SIG-M5 treated with dmso at 0.1 percent for 504 hours (cell line): ENCODE measurements at regions not wholly inside any gene's neighbourhood (a gene's known extent, or its start where the extent isn't known, plus 50 kb on each side); places are given as distances from the start of the nearest gene placed in this dataset.
"Not testable (repeated sequence)": the region's sequence is repeated elsewhere in the genome, so short reads cannot be mapped to it uniquely, and the experiment has no call there.

Experiments
- DNase-seq: peaks from one replicate; lab custom pipeline; 2025; ENCODE audit not compliant: unreplicated experiment; lab: John Stamatoyannopoulos, UW

DNA sequence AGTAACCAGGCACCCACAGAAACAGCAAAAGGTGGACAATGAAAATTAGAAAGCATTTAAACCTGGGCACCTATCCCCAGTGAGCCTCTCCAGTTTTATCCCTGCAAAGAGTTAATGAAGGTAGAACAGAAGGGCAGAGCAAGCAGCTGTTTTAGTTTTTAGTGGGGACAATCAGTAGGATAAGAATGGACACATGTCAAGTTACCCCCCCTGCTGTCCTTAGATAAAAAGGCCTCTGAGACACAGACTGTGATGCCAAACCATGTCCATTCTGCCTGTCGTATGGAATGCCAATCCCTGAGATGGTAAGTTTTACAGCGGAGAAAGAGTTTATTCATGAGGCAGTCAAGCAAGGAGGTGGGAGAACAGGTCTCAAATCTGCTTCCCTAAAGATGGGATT lies 162.6 kb upstream of the AGR3 start:
- no peak for DNase-seq

DNA sequence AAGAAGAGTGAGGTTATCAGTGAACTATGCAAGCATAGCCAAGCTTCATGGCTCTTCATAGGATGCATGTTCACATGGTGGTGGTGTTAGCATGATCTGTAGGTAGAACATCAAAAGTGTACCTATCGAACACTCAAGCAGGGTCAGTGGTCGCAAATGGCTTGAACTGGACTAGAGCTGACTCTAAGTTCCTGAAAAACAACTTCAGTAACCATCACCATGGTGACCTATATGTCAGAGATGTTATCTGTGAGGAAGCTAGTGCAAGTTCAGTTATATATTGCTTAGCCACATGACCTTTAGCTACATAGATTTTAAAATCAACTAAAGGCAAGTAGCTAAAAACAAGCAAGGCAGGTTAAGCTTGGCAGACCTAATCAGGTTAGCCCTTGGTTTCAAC lies 163.1 kb upstream of the AGR3 start:
- peak; percentile 23 for DNase-seq

DNA sequence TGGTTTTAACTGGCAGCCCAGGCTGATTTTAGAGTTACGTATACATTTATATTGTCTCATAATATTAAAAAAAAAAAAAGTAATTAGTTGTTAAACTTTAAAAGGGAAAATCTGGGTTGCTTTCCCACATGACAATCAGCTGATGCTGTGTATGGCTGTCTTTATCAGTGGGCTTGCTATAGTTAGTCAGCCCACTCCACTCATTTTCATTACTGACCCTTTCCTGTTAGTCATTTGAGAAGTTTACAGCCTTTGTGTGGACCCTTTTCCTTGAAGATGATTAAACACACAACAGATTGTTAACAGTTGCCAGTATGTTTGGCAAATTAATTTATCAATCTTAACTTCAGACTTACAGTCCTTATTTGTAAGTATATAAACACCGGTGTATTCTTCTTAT lies 164.5 kb upstream of the AGR3 start:
- no peak for DNase-seq

DNA sequence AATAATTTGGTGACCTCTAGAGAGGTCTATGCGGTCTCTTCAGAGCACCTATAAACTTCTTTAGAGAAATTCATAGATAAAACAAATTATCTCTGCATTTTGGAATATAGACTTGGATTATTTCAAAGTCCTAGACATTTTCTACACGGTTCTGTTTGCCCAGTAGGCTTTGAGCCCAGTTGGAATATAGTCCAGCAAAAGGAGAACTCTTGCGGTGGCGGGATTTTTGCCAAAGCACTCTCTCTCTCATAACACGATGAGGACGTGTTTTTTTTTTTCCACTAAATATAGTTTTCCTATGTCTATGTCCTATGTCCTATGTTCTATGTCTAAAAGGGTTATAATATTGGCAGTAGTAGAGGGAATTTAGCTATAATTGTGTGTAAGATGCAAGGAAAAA lies 164.9 kb upstream of the AGR3 start:
- no peak for DNase-seq

DNA sequence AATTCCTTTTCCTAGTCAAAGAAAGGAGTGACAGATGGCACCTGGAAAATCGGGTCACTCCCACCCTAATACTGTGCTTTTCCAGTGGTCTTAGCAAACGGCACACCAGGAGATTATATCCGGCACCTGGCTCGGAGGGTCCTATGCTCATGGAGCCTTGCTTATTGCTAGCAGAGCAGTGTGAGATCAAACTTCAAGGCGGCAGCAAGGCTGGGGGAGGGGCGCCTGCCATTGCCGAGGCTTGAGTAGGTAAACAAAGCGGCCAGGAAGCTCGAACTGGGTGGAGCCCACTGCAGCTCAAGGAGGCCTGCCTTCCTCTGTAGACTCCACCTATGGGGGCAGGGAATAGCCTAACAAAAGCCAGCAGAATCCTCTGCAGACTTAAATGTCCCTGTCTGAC lies 171.4 kb upstream of the AGR3 start:
- DNase-seq, result not testable (repeated sequence)

DNA sequence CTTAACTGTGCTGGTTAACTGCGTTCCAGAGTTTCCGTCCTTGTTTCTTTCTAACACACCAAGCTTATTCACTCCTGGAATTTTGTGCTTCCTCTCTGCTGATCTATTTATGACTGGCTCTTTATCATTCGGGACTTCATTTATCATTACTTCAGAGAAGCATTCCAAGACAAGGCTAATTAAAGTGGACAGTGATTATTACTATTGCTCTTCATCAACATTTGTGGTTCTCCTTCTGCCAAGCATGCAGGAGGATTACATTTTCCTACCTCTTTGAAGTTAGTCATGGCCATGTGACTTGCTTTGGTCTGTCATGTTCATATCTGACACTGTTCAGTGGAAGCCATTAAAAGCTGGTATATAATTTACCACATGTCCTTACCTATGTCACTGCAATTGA lies 172.4 kb upstream of the AGR3 start:
- no peak for DNase-seq

DNA sequence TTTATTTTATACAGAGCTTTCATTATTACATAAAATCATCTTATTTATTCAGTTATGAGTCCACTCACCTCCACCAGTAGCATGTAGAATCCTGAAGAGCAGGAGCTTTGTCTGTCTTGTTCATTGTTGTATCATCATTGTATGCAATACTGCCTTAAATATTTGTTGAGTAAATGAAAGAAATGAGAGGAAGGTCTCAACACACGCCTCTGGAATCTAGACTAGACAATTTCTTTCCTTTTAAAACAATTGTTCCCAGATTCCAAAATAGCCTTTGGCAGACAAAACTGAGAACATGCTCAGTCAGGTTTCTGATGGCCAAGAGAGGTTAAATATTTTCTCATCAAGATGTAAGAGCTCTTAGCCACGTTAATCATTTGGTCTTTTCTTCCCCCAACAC lies 173.1 kb upstream of the AGR3 start:
- DNase-seq, result no peak

DNA sequence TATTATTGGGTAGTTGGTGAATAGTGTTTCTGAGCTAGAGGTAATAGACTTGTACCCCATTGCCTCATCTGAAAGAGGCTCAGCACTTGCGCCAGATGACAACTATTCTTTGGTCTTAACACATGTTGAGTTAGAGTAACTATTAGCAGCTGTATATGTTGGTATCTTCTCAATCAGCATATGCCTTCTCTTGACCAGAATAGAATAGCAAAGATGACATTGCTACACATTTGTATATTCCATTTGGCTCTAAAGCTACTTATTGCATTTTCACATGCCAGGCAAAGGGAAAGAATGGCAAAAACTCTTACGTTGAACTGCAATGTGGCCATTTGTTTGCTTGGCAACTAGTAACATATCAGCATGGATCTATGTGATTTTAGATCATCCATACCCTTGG lies 173.8 kb upstream of the AGR3 start:
- DNase-seq, result no peak

DNA sequence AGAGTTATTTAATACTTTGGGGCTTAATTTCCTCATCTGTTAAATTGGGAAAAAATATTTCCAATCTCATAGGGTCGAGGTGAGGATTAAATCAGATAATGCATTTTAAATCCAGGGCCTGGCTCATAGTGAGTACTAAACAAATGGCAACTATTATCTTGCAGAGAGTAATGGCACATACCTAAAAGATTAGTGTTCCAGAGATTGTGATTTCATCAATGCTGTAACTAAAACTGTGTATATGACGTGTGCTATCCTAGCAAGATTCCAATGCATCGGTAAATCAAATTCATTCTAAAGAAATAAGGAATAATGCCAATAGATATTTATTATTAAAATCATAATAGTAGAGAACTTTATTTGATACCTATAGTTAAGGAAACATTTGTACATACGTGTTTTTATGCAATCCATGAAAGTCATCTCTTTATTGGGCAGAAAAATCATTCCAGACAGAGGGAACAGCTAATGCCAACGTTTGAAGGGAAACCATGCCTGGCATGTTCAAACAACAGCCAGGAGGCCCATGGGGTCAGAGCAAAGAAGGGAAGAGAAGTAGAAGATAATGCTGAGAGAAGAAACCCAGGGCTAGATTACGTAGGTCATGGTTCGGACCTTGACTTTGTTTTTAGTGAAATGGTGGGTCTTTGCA lies 174.8 kb upstream of the AGR3 start:
- no peak for DNase-seq

DNA sequence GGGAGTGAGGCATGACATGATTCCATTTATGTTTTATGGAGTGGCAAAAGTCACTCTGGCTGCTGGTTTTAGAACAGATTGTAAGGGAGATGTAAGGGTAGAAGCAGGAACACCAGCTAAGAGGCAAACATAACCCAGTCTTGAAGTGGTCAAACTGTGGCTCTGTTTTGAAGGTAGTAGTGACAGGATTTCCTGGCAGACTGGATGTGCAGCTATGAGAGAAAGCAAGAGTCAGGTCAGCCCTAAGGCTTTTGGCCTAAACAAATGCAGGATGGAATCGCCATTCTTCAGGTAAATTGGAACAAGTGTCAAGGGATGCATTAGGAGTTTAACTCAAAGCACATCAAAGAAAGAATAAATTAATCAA lies 175.3 kb upstream of the AGR3 start:
- DNase-seq, result no peak

DNA sequence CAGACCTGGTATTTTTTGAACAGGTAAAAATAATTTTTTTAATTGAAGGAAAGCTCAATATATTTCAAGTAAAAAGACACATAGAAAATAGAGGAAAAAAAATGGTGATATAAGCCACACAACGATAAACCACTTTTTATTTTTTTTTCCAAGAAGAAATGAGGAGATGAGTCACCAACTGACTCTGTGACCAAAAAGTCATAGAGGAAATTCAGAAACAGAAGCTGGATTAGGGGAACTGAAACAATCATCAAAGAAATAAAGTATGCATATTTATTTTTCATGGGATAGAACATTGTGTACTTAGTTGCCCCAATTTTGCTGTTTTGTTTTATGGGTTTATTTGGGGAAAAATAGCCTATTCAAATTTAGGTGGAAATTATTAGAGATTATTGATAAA lies 176.8 kb upstream of the AGR3 start:
- peak; percentile 86 for DNase-seq

DNA sequence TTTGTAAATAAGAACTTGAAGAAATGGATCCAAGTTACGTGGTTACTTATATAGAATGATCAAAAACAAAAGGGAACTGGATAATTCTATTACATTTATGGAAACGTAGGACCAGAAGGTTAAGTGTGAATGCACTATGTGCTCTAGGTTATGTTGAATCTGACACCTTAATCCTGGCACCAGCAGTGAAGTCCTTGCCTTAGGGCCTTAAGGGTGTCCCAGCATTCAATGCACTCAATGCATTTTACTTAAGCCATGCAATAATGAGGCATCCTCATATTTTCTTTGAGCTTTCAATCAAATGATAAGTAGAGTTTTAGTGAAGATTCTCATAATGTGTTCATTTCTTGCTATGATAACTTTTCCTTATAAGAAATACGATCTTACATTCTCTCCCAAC lies 178.3 kb upstream of the AGR3 start:
- DNase-seq, result no peak

DNA sequence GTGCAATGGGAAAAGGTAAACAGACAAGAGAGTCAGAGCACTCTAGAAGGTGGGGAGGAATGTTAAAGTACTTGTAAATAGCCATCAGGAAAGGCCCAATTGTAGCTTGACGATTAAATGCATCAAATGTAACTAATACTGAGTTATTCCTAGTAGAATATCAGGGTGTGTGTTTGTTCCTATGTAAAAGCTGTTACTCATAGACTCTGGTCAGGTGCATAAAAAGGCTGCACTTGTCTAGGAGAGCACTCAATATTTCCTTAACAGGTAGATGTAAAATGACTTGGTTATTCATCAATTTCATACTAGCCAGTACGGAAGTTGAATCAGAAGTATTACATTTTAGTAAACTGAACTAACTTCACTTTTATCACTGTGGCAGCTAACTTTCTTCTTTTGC lies 179.7 kb upstream of the AGR3 start:
- no peak for DNase-seq

DNA sequence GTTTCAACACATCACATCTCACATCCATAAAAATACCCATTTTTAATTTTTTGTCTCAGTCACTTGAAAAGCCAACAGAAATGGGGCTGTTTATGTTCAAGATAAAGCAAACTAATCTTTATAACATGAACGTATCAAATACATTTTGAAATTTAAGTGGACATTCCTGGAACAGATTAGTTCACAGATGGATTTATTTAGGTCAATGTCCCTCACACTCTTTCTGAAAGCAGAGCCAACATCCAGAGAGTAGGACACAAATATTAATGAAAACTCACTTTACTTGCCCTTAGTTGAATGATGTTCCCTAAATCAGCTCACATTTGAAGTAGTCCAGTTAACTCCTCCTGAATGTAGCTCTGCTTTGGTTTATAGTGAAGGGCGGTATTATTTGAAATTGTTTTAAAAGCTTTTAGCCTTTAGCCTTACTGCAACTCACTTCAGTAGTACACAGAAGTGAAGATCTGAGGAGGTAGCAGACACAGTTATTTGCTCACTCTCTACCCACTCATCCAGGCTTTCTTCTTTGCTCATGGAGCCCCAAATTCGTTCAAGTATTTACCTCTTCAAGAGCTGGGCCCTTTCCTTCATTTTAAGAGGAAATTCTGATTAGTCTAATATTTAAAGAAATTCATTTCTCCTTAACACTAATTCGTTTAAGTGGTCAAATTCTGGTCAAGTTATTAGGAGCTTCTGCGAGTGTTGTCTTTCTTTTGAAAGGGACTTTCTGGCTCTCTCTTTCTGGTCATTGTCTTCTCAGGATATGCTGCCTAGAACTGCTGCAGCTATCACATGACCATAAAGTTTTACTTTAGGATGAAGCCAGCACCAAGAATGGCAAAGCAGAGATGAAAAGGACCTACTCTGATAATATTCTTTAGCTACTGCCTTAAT lies 180.6 kb upstream of the AGR3 start:
- no peak for DNase-seq

DNA sequence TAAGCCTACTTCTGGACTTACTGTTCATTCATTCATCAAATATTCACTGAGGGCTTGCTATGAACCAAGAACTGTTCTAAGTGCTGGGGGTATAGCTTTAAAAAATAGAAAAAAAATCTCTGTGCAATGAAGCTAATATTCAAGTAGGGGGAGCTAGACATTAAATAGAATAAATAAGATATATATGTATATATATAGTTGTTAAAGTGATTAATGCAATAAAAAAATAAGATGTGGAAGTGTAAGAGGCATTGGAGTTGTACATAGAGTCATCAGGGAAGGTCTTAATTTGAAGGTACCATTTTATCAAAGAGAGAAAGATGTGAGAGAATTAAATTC lies 181.2 kb upstream of the AGR3 start:
- DNase-seq, result peak; percentile 23

DNA sequence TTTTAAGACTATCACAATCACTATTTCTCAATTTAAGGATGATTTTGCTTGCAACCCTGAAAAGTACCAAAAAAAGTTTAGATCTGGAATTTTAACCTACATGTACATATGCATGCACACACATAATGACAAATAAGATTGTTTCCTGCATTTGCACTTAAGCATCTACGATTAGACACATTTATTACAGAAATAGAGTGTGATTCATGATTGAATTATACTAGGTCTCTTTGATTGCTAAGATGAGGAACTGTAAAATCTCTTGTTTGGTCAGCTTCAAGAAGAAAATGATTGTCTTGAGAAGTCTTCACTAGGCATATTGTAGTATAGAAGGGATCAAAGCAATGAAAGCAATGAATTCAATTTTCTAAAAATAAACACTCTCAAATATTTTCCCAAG lies 185.9 kb upstream of the AGR3 start:
- no peak for DNase-seq

DNA sequence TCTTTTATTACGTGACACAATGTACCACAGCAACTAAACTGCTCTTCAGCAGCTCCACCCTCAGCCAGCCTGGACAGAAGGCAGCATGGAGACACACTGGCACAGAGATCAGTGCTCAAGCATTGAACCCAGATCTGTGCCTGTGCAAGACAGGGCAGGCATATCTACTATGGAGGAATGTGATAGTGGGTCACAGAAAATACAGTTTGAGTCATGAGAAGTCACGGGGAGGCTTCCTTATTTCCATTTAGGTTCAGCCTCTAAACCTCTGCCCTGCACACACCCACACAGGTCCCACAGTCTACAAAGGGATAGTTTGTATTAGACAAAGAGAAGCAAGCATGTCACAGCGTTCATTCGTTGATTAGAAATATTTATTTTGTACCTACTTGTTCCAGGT lies 187.4 kb upstream of the AGR3 start:
- DNase-seq, result no peak

DNA sequence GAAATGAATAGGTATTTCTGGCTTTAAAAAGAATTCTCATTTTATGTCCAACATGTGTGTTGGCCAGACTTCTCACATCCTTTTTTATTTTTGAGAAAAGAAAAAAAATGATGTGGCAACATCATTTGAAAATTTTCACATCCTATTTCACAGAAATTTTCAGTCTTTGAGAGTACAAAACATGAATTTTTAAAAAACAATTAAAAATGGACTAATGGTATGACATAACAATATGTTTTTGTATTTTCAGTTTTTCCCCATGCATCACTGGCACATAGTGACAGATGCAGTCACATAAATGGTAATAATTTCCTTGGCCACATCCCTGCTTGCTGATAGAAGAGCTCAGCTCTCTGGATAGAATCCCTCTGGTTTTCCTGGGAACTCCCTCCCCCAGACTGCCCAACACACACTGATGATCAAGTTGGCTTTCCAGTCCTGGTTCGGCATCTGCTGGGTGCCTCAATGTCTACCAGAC lies 188.5 kb upstream of the AGR3 start:
- DNase-seq, result no peak

DNA sequence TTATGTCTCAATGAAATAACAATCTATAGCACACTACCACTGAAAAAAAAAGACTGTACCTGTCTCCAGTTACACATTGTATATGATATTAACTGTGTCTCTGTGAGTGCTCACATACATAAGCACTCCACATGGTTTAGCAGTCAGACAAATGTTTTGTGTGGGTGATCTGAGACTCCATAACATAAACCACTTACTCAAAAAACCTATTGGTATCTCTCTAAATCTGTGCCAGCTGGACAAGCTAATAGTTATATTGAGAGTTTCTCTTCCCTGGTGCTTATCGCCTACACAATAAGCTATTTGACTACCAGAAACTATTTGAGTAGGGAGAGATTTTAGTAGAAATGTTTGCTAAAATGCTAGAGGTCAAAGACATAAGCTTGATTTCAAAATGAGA lies 190.1 kb upstream of the AGR3 start:
- DNase-seq, result no peak

DNA sequence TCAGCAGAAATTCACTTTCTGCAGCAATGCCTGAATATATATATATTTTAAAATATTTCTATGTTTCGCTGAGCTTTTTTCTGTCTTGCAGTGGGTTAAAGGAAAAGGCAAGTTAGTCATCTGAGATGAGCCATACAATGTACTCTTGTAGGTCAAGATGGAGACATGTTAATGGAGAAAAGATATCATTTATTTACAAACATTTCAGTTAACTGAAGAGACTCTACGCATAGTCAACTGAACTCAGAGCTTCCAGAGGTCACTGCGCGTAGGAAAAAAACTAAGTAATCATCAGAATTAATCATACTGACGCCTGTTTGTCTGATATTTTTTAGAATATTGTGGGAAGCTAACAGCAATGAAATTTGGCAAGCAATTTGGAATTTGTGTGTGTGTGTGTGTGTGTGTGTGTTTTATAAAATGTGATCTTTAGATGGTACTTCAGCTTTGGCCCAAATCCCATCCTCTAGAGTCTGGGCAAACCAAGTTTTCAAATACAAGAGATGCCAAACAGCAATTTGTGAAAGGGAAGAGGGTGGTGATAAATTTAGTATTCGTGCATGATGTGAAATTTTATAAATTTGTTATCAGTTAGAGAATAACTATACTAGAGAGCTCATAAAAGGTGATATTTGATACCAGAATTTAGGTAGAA lies 193.9 kb upstream of the AGR3 start:
- DNase-seq, result no peak

DNA sequence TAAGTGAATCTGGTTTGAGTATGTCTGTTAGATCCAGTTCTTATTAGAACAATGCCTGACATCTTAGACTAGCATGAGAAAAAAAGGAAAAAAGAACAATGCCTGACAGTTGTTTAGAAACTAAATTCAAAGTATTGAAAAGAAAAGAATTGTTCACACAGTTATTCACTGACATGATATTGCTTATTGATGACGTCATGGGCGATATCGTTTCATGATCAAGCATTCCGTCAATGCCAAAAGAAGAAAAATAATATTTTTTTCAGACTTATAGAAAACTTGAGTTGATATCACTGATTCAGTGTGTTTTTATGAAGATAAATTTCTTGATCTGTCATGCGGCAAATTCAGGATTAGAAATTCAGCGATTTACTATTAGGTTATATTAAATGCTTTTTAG lies 196.5 kb upstream of the AGR3 start:
- DNase-seq, result no peak
